Loucy (cell line): ENCODE measurements at regions not wholly inside any gene's neighbourhood (a gene's known extent, or its start where the extent isn't known, plus 50 kb on each side); places are given as distances from the start of the nearest gene placed in this dataset.

Experiments used
- H2AFZ ChIP-seq: fragments of 200-600 bp; sonication (generic); 2 replicates; pipeline ENCODE4 v1.6.0; 2016; ENCODE audit warnings: antibody characterized with exemption, mild to moderate bottlenecking, low read length, moderate library complexity
- H3F3A ChIP-seq: fragments of 200-600 bp; 2 replicates; pipeline ENCODE4 v1.6.0; 2016; ENCODE audit warnings: antibody characterized with exemption, low read depth, mild to moderate bottlenecking
- H3K27me3 ChIP-seq: fragments of 200-600 bp; sonication (generic); 2 replicates; pipeline ENCODE4 v1.6.1; 2014; ENCODE audit warnings: low read length, mild to moderate bottlenecking; ENCODE audit not compliant: insufficient read depth, poor library complexity, severe bottlenecking
- H3K36me3 ChIP-seq: fragments of 200-600 bp; sonication (generic); 2 replicates; pipeline ENCODE4 v1.6.1; 2016; ENCODE audit warnings: low read length; ENCODE audit not compliant: insufficient read depth
- H3K4me1 ChIP-seq: fragments of 200-600 bp; sonication (generic); 2 replicates; pipeline ENCODE4 v1.5.1; 2014; ENCODE audit warnings: low read length, mild to moderate bottlenecking; ENCODE audit not compliant: insufficient read depth, poor library complexity, severe bottlenecking
- H3K4me2 ChIP-seq: fragments of 200-600 bp; sonication (generic); 2 replicates; pipeline ENCODE4 v1.6.0; 2014; ENCODE audit warnings: antibody characterized with exemption, low read length, low read depth, mild to moderate bottlenecking; ENCODE audit not compliant: poor library complexity, severe bottlenecking
- H3K4me3 ChIP-seq: fragments of 200-600 bp; sonication (generic); 2 replicates; pipeline ENCODE4 v1.5.1; 2014; ENCODE audit warnings: low read length, mild to moderate bottlenecking, mixed read lengths; ENCODE audit not compliant: poor library complexity, severe bottlenecking
- H3K79me2 ChIP-seq: fragments of 200-600 bp; sonication (generic); 2 replicates; pipeline ENCODE4 v1.6.1; 2014; ENCODE audit warnings: low read length; ENCODE audit not compliant: insufficient read depth
- H3K9ac ChIP-seq: fragments of 200-600 bp; sonication (generic); 2 replicates; pipeline ENCODE4 v1.6.0; 2014; ENCODE audit warnings: mild to moderate bottlenecking, low read depth, low read length, moderate library complexity; ENCODE audit not compliant: poor library complexity, severe bottlenecking
- H3K9me2 ChIP-seq: fragments of 200-600 bp; sonication (generic); replicated peaks from 2 replicates; pipeline ENCODE4 v1.6.1; 2016; ENCODE audit warnings: low read depth, low read length, mixed read lengths
- H3K9me3 ChIP-seq: fragments of 200-600 bp; sonication (generic); 2 replicates; pipeline ENCODE4 v1.6.1; 2014; ENCODE audit warnings: mild to moderate bottlenecking, antibody characterized with exemption, low read length, low read depth; ENCODE audit not compliant: insufficient read depth
- H4K20me1 ChIP-seq: fragments of 200-600 bp; sonication (generic); 2 replicates; pipeline ENCODE4 v1.6.0; 2014; ENCODE audit warnings: antibody characterized with exemption, low read length, mild to moderate bottlenecking; ENCODE audit not compliant: insufficient read depth, poor library complexity, severe bottlenecking
- CTCF ChIP-seq: fragments of 200-600 bp; sonication (generic); conservative IDR thresholded peaks from 2 replicates; pipeline ENCODE4 v1.5.1; 2014; ENCODE audit warnings: mild to moderate bottlenecking, antibody characterized with exemption, low read length
- EZH2phosphoT487 ChIP-seq: fragments of 200-600 bp; IDR thresholded peaks from 2 replicates; pipeline ENCODE4 v1.6.1; 2018; ENCODE audit warnings: antibody characterized with exemption, mild to moderate bottlenecking, moderate library complexity, borderline replicate concordance

DNA sequence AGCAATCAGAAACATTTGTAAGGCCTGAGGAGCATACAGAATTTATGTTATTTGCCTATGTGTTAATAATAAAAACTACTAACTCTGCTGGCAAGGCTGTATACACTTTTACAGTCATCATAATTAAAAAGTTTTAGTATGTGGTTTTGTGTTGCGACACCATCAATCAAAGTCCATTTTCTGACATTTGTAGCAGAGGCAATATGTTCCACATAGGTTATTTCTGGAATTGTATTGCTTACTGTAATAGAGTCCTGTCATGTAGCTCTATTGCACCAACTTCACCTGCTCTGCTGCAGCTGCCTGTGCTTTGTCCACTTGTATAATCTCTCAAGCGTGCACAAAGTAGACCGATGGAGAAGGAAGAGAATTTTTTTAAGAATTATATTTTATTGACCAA, 501.8 kb downstream of the HACE1 start:
- Histone ChIP-seq H3K4me3 (no peak overlapping the region), H3K79me2 (no peaks in the 10 kb centered on the region), H3K9me2 (no peaks in the 10 kb centered on the region), H3K9me3 (no peaks in the 10 kb centered on the region), H3K27me3 (no peaks in the 10 kb centered on the region), H4K20me1 (no peaks in the 10 kb centered on the region), H3K4me1 (no peaks in the 10 kb centered on the region), H2AFZ (no peak overlapping the region), H3K36me3 (no peaks in the 10 kb centered on the region), H3K9ac (no peak overlapping the region), H3K4me2 (no peak overlapping the region), H3F3A (no peaks in the 10 kb centered on the region)
- TF ChIP-seq EZH2phosphoT487, result no peak
- no peak for TF ChIP-seq CTCF

GRCh38 chr6:104356197-104356596, 503.5 kb downstream of the HACE1 start:
- no peaks in the 10 kb centered on the region for H3F3A ChIP-seq
- no peak overlapping the region for H3K9ac ChIP-seq
- TF ChIP-seq CTCF (no peak), EZH2phosphoT487 (no peak)
- H3K36me3 ChIP-seq, result no peaks in the 10 kb centered on the region
- no peaks in the 10 kb centered on the region for H3K9me2 ChIP-seq
- no peak overlapping the region for H2AFZ ChIP-seq
- no peaks in the 10 kb centered on the region for H3K79me2 ChIP-seq
- no peak overlapping the region for H3K4me2 ChIP-seq
- no peak overlapping the region for H3K4me3 ChIP-seq
- H4K20me1 ChIP-seq, result no peaks in the 10 kb centered on the region
- no peaks in the 10 kb centered on the region for H3K4me1 ChIP-seq
- H3K9me3 ChIP-seq, result no peaks in the 10 kb centered on the region
- no peaks in the 10 kb centered on the region for H3K27me3 ChIP-seq

GRCh38 chr6:104349191-104349590, 510.5 kb downstream of the HACE1 start:
- Histone ChIP-seq H2AFZ (no peak overlapping the region), H3K27me3 (no peaks in the 10 kb centered on the region), H3F3A (no peaks in the 10 kb centered on the region), H4K20me1 (no peaks in the 10 kb centered on the region), H3K9ac (no peak overlapping the region), H3K4me1 (no peaks in the 10 kb centered on the region), H3K79me2 (no peaks in the 10 kb centered on the region), H3K9me3 (0 out of 2 replicates have a peak, but pooled peaks cover 2% of the 10 kb centered on the region), H3K9me2 (no peaks in the 10 kb centered on the region), H3K36me3 (no peaks in the 10 kb centered on the region), H3K4me2 (no peak overlapping the region), H3K4me3 (no peak overlapping the region)
- TF ChIP-seq EZH2phosphoT487, result no peak
- no peak for TF ChIP-seq CTCF
